Astrocyte (in vitro differentiated cells and primary cell): ENCODE measurements at regions not wholly inside any gene's neighbourhood (a gene's known extent, or its start where the extent isn't known, plus 50 kb on each side); places are given as distances from the start of the nearest gene placed in this dataset.
"Not testable (repeated sequence)": the region's sequence is repeated elsewhere in the genome, so short reads cannot be mapped to it uniquely, and the experiment has no call there.

ENCODE experiments used
- CTCF ChIP-seq: IDR thresholded peaks from 2 replicates; pipeline ENCODE4 v1.5.1; 2011; ENCODE audit warnings: low read depth, mild to moderate bottlenecking, inconsistent platforms, low read length, moderate library complexity; ENCODE audit not compliant: insufficient read depth
- EZH2 ChIP-seq: IDR thresholded peaks from 2 replicates; pipeline ENCODE4 v1.6.1; 2012; ENCODE audit warnings: mild to moderate bottlenecking, low read length, inconsistent platforms; ENCODE audit not compliant: insufficient read depth

- not testable (repeated sequence) for TF ChIP-seq CTCF, EZH2
These were observed 103.3 kb downstream of the TNFRSF13B start for GRCh38 chr17:16868616-16869015.
